SU-DHL-6 (cell line): ENCODE measurements at regions not wholly inside any gene's neighbourhood (a gene's known extent, or its start where the extent isn't known, plus 50 kb on each side); places are given as distances from the start of the nearest gene placed in this dataset.

ENCODE experiments used
- EZH2phosphoT487 ChIP-seq: fragments of 200-600 bp; sonication (generic), shearing (Covaris generic); conservative IDR thresholded peaks from 2 replicates; pipeline ENCODE4 v1.6.1; 2018; ENCODE audit warnings: mild to moderate bottlenecking, antibody characterized with exemption, low read length, moderate library complexity, mixed read lengths
- TF ChIP-seq, protein P1 (sequence below): fragments of 200-600 bp; sonication (generic); IDR thresholded peaks from one replicate; pipeline ENCODE4 v1.5.1; 2017; ENCODE audit warnings: antibody characterized with exemption, mild to moderate bottlenecking, low read length, moderate library complexity; ENCODE audit not compliant: insufficient read depth, poor library complexity, severe bottlenecking

DNA sequence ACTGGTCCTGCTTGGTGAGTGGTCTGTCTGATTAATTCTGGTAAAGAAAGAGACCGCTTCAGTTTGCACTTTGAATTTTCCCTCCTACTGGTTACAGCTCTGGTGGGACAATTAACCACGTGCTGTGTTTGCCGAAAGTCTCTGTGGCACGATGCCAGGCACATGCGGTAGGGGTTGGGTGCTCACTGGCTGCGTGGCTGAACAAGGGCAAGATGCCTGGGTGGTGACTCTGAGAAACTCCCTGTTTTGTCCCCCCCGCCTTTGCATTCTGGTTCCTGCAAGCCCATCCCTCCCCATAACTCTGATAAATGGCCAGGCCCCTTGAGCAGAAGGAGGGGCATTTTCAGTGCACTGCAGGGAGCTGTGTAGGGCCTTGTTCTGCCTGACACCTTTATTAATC is 206.1 kb downstream of the TFCP2L1 start:
- no peak for TF ChIP-seq EZH2phosphoT487
- TF ChIP-seq, protein P1, sequence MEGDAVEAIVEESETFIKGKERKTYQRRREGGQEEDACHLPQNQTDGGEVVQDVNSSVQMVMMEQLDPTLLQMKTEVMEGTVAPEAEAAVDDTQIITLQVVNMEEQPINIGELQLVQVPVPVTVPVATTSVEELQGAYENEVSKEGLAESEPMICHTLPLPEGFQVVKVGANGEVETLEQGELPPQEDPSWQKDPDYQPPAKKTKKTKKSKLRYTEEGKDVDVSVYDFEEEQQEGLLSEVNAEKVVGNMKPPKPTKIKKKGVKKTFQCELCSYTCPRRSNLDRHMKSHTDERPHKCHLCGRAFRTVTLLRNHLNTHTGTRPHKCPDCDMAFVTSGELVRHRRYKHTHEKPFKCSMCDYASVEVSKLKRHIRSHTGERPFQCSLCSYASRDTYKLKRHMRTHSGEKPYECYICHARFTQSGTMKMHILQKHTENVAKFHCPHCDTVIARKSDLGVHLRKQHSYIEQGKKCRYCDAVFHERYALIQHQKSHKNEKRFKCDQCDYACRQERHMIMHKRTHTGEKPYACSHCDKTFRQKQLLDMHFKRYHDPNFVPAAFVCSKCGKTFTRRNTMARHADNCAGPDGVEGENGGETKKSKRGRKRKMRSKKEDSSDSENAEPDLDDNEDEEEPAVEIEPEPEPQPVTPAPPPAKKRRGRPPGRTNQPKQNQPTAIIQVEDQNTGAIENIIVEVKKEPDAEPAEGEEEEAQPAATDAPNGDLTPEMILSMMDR = no peak
